GM12878 (cell line): ENCODE measurements at regions not wholly inside any gene's neighbourhood (a gene's known extent, or its start where the extent isn't known, plus 50 kb on each side); places are given as distances from the start of the nearest gene placed in this dataset.

Source experiments
- ATAC-seq: fragments of 200-7000 bp; cut with Tn5 transposase; 3 replicates; pipeline ENCODE4 v1.9.1; 2020; ENCODE audit warnings: mild to moderate bottlenecking, moderate library complexity
- BruUV-seq: library from RNA; stranded (reverse); fragments of 400-500 nt; replicated peaks from 2 replicates; lab custom pipeline; 2021; lab: Mats Ljungman, UMichigan
- CTCF ChIA-PET: fragments of 300-600 bp; sonication (Branson Sonifier 250); formaldehyde crosslinking; extraction: SDS; loops from one replicate; lab custom pipeline; 2021; ENCODE audit warnings: inconsistent platforms; lab: Yijun Ruan, JAX
- POLR2A ChIA-PET: fragments of 350-600 bp; formaldehyde crosslinking; extraction: SDS; loops from one replicate; lab custom pipeline; 2021; ENCODE audit warnings: inconsistent platforms; lab: Charles Lee
- RAD21 ChIA-PET: fragments of 300-600 bp; sonication (Branson Sonifier 250); formaldehyde crosslinking; loops from one replicate; lab custom pipeline; 2023; ENCODE audit warnings: antibody characterized with exemption; ENCODE audit not compliant: unreplicated experiment; lab: Charles Lee
- SMC1A ChIA-PET: fragments of 300-600 bp; sonication (Branson Sonifier 250); formaldehyde crosslinking; loops from one replicate; lab custom pipeline; 2023; ENCODE audit not compliant: unreplicated experiment, uncharacterized antibody; lab: Charles Lee
- DNase-seq: peaks from one replicate; pipeline ENCODE4 v3.0.0-alpha.2; 2011; ENCODE audit warnings: low read depth, low spot score
- FAIRE-seq: peaks from 3 replicates; lab custom pipeline; 2011; peaks lifted over from hg19 to GRCh38; lab: Jason Lieb, UNC
- H2AFZ ChIP-seq: 2 replicates; pipeline ENCODE4 v1.6.0; 2011; ENCODE audit warnings: low read depth, low read length, control low read depth; ENCODE audit not compliant: control insufficient read depth
- H3K27ac ChIP-seq: 2 replicates; pipeline ENCODE4 v1.5.1; 2011; ENCODE audit warnings: control low read depth; ENCODE audit not compliant: control insufficient read depth, insufficient read depth
- H3K27me3 ChIP-seq, 2 experiments: replicated peaks in 1 of 2; 2 replicates each; pipeline versions ENCODE4 v1.6.0 to v1.6.1; 2011; ENCODE audit warnings: low read length in 1 of 2; ENCODE audit not compliant: control insufficient read depth in 2 of 2, insufficient read depth in 2 of 2
- H3K36me3 ChIP-seq, 2 experiments: 2 replicates each; pipeline ENCODE4 v1.5.1; 2011; ENCODE audit warnings: low read length in 1 of 2; ENCODE audit not compliant: control insufficient read depth in 2 of 2, insufficient read depth in 2 of 2
- H3K4me1 ChIP-seq: 2 replicates; pipeline ENCODE4 v1.6.1; 2011; ENCODE audit warnings: mild to moderate bottlenecking, low read length, moderate library complexity, mixed read lengths; ENCODE audit not compliant: control insufficient read depth, insufficient read depth
- H3K4me2 ChIP-seq: 2 replicates; pipeline ENCODE4 v1.6.0; 2011; ENCODE audit warnings: control low read depth; ENCODE audit not compliant: control insufficient read depth, insufficient read depth
- H3K4me3 ChIP-seq: fragments of 200-600 bp; sonication (generic); 2 replicates; pipeline ENCODE4 v1.5.1; 2016
- H3K79me2 ChIP-seq: 2 replicates; pipeline ENCODE4 v1.6.0; 2011; ENCODE audit warnings: low read length; ENCODE audit not compliant: control insufficient read depth, insufficient read depth
- H3K9ac ChIP-seq: 2 replicates; pipeline ENCODE4 v1.8.0; 2011; ENCODE audit warnings: low read length, control low read depth, mixed read lengths; ENCODE audit not compliant: control insufficient read depth, insufficient read depth
- H3K9me3 ChIP-seq: replicated peaks from 3 replicates; pipeline ENCODE4 v1.5.1; 2011; ENCODE audit warnings: mild to moderate bottlenecking, low read length; ENCODE audit not compliant: control insufficient read depth, insufficient read depth
- H4K20me1 ChIP-seq: 2 replicates; pipeline ENCODE4 v1.6.0; 2011; ENCODE audit not compliant: control insufficient read depth, insufficient read depth
- ASH2L ChIP-seq: fragments of 300-600, 200-600 bp; sonication (generic); IDR thresholded peaks from 2 replicates; pipeline ENCODE4 v1.6.1; 2017; ENCODE audit warnings: low read depth, mild to moderate bottlenecking, borderline replicate concordance
- CBX3 ChIP-seq: fragments of 200-600 bp; sonication (generic); IDR thresholded peaks from 2 replicates; pipeline ENCODE4 v1.6.1; 2016; ENCODE audit warnings: low read depth, borderline replicate concordance
- CHD2 ChIP-seq: IDR thresholded peaks from 2 replicates; pipeline ENCODE4 v1.6.1; 2011; ENCODE audit warnings: low read depth, low read length, improper control_type of control experiment, borderline replicate concordance
- JUNB ChIP-seq: IDR thresholded peaks from 2 replicates; pipeline ENCODE4 v1.6.1; 2016; ENCODE audit warnings: antibody characterized with exemption, mild to moderate bottlenecking
- MEF2A ChIP-seq: IDR thresholded peaks from 2 replicates; pipeline ENCODE4 v1.6.1; 2011; ENCODE audit warnings: low read depth, mild to moderate bottlenecking, low read length, moderate library complexity; ENCODE audit not compliant: insufficient read depth
- MYB ChIP-seq: fragments of 150-350 bp; IDR thresholded peaks from 2 replicates; pipeline ENCODE4 v1.6.1; 2014; ENCODE audit warnings: mild to moderate bottlenecking, low read depth, low read length, borderline replicate concordance
- POLR2AphosphoS5 ChIP-seq: IDR thresholded peaks from 2 replicates; pipeline ENCODE4 v1.6.1; 2011; ENCODE audit warnings: mild to moderate bottlenecking, low read length, inconsistent platforms
- RB1 ChIP-seq: fragments of 450-650 bp; formaldehyde crosslinking; IDR thresholded peaks from 2 replicates; pipeline ENCODE4 v1.6.1; 2017; ENCODE audit warnings: mild to moderate bottlenecking, borderline replicate concordance
- RUNX3 ChIP-seq: IDR thresholded peaks from 2 replicates; pipeline ENCODE4 v1.6.1; 2012; ENCODE audit warnings: low read length, inconsistent platforms
- SMAD1 ChIP-seq: fragments of 450-650 bp; IDR thresholded peaks from 2 replicates; pipeline ENCODE4 v1.6.1; 2018; ENCODE audit warnings: mild to moderate bottlenecking, low read depth; ENCODE audit not compliant: partially characterized antibody
- ZNF217 ChIP-seq: fragments of 450-650 bp; IDR thresholded peaks from 2 replicates; pipeline ENCODE4 v1.6.1; 2017; ENCODE audit warnings: antibody characterized with exemption, mild to moderate bottlenecking
- WGBS: methylation state at CpG from one replicate; pipeline ENCODE4 v1.1.6; 2016; ENCODE audit warnings: low lambda C conversion rate; ENCODE audit not compliant: insufficient replicate concordance, insufficient coverage; ENCODE audit errors: missing lambda C conversion rate; 5-methylcytosine and 5-hydroxymethylcytosine counted together
- in situ Hi-C: fragments of 300-500 bp; cut with MboI; formaldehyde crosslinking; loops from 9 replicates; pipeline ENCODE4 v1.14.3; 2018; ENCODE audit warnings: mixed read lengths
- intact Hi-C: fragments of 100-400 bp; cut with micrococcal nuclease; formaldehyde crosslinking; loops from one replicate; pipeline ENCODE4 v1.14.2; 2022; ENCODE audit not compliant: unreplicated experiment
- TF ChIP-seq, protein P1 (sequence below): fragments of 450-650 bp; IDR thresholded peaks from 2 replicates; pipeline ENCODE4 v1.6.1; 2017; ENCODE audit warnings: mild to moderate bottlenecking
- TF ChIP-seq, protein P2 (sequence below): IDR thresholded peaks from 2 replicates; pipeline ENCODE4 v1.6.1; 2011; ENCODE audit warnings: low read depth, mild to moderate bottlenecking, low read length, moderate library complexity, borderline replicate concordance; ENCODE audit errors: extremely low read depth
- TF ChIP-seq, protein P3 (sequence below): fragments of 450-650 bp; IDR thresholded peaks from 2 replicates; pipeline ENCODE4 v1.6.1; 2017; ENCODE audit warnings: low read depth, mild to moderate bottlenecking, moderate library complexity
- TF ChIP-seq, protein P4 (sequence below): fragments of 450-650 bp; formaldehyde crosslinking; IDR thresholded peaks from 2 replicates; pipeline ENCODE4 v1.4.0; 2020; ENCODE audit warnings: mild to moderate bottlenecking, moderate library complexity

DNA sequence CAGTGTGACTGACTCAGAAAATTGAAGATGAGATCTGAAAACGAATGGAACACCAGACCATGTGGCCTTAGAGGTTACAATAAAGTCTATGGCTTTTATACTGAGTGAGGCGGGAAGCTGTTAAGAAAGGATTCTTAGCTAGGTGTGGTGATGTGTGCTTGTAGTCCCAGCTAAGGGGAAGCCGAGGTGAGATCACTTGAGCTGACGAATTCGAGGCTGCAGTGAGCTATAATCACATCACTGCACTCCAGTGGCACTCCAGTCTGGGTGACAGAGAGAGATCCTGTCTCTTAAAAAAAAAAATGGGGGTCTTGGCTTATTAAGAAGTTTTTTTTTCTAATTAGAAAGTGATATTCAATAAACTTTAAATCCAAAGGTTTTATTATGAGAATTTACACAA, 678.6 kb downstream of the TMTC2 start (continued):
- TF ChIP-seq, protein P1, sequence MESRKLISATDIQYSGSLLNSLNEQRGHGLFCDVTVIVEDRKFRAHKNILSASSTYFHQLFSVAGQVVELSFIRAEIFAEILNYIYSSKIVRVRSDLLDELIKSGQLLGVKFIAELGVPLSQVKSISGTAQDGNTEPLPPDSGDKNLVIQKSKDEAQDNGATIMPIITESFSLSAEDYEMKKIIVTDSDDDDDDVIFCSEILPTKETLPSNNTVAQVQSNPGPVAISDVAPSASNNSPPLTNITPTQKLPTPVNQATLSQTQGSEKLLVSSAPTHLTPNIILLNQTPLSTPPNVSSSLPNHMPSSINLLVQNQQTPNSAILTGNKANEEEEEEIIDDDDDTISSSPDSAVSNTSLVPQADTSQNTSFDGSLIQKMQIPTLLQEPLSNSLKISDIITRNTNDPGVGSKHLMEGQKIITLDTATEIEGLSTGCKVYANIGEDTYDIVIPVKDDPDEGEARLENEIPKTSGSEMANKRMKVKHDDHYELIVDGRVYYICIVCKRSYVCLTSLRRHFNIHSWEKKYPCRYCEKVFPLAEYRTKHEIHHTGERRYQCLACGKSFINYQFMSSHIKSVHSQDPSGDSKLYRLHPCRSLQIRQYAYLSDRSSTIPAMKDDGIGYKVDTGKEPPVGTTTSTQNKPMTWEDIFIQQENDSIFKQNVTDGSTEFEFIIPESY = no peak
- no peak for TF ChIP-seq SMAD1
- no peak for TF ChIP-seq RB1

DNA sequence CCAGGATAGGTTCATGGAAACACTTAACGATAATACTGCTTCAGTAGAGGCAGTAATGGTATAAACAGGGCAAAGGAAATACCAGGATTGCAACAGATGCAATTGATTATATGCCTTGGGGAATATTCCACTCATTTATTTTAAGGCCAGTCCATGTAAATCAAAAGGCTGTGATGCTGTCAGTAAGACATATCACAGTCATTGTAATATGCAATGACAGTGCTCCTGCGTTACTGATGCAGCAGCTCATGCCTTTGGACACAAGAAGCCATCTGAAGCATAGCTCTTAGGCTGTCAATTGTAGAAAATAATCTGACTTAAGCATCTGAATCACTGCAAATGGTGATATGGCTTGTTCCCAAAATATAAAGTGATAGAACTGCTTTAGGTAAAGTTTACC, 674.8 kb downstream of the TMTC2 start:
- TF ChIP-seq, protein P2, sequence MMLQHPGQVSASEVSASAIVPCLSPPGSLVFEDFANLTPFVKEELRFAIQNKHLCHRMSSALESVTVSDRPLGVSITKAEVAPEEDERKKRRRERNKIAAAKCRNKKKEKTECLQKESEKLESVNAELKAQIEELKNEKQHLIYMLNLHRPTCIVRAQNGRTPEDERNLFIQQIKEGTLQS = no peak
- TF ChIP-seq MEF2A = no peak
- no peak for TF ChIP-seq CHD2
- no peak for TF ChIP-seq MYB
- TF ChIP-seq POLR2AphosphoS5 = no peak
- TF ChIP-seq ZNF217 = no peak
- TF ChIP-seq, protein P3, sequence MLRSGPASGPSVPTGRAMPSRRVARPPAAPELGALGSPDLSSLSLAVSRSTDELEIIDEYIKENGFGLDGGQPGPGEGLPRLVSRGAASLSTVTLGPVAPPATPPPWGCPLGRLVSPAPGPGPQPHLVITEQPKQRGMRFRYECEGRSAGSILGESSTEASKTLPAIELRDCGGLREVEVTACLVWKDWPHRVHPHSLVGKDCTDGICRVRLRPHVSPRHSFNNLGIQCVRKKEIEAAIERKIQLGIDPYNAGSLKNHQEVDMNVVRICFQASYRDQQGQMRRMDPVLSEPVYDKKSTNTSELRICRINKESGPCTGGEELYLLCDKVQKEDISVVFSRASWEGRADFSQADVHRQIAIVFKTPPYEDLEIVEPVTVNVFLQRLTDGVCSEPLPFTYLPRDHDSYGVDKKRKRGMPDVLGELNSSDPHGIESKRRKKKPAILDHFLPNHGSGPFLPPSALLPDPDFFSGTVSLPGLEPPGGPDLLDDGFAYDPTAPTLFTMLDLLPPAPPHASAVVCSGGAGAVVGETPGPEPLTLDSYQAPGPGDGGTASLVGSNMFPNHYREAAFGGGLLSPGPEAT = no peak
- TF ChIP-seq CBX3 = no peak
- no peak for TF ChIP-seq RUNX3
- no peak for TF ChIP-seq ASH2L
- TF ChIP-seq, protein P4, sequence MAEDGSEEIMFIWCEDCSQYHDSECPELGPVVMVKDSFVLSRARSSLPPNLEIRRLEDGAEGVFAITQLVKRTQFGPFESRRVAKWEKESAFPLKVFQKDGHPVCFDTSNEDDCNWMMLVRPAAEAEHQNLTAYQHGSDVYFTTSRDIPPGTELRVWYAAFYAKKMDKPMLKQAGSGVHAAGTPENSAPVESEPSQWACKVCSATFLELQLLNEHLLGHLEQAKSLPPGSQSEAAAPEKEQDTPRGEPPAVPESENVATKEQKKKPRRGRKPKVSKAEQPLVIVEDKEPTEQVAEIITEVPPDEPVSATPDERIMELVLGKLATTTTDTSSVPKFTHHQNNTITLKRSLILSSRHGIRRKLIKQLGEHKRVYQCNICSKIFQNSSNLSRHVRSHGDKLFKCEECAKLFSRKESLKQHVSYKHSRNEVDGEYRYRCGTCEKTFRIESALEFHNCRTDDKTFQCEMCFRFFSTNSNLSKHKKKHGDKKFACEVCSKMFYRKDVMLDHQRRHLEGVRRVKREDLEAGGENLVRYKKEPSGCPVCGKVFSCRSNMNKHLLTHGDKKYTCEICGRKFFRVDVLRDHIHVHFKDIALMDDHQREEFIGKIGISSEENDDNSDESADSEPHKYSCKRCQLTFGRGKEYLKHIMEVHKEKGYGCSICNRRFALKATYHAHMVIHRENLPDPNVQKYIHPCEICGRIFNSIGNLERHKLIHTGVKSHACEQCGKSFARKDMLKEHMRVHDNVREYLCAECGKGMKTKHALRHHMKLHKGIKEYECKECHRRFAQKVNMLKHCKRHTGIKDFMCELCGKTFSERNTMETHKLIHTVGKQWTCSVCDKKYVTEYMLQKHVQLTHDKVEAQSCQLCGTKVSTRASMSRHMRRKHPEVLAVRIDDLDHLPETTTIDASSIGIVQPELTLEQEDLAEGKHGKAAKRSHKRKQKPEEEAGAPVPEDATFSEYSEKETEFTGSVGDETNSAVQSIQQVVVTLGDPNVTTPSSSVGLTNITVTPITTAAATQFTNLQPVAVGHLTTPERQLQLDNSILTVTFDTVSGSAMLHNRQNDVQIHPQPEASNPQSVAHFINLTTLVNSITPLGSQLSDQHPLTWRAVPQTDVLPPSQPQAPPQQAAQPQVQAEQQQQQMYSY = no peak
- no peak for TF ChIP-seq JUNB
- Histone ChIP-seq H3K9me3 (no peaks in the 10 kb centered on the region), H4K20me1 (no peaks in the 10 kb centered on the region), H3K79me2 (no peaks in the 10 kb centered on the region), H3K27me3 (no peaks in the 10 kb centered on the region), H3K36me3 (no peaks in the 10 kb centered on the region), H3K27ac (no peak overlapping the region), H3K4me1 (no peaks in the 10 kb centered on the region), H3K4me2 (no peak overlapping the region), H3K9ac (no peak overlapping the region), H3K4me3 (no peak overlapping the region), H2AFZ (no peak overlapping the region)
- POLR2A ChIA-PET = no interaction called here
- BruUV-seq = no TSS peak
- CTCF ChIA-PET = interaction anchor here (0.6 kb wide), 1 partner anchor 563 kb away, joined by 3 read pairs; no protein-coding TSS in a partner anchor
- in situ Hi-C loops (no loop called here), intact Hi-C loops (no loop called here)
- FAIRE-seq (no peak), ATAC-seq (no peak), DNase-seq (no peak)
- 24% methylated on average over 2 of the region's 2 CpGs for WGBS
- RAD21 ChIA-PET = no interaction called here
- SMC1A ChIA-PET = interaction anchor here (1.3 kb wide), 1 partner anchor 14 kb away, joined by 3 read pairs; no protein-coding TSS in a partner anchor
